K562 (cell line): ENCODE measurements at regions not wholly inside any gene's neighbourhood (a gene's known extent, or its start where the extent isn't known, plus 50 kb on each side); places are given as distances from the start of the nearest gene placed in this dataset.

Experiments used
- ATAC-seq: fragments of 200-7000 bp; cut with Tn5 transposase; 3 replicates; pipeline ENCODE4 v1.9.1; 2020; ENCODE audit warnings: moderate library complexity
- BruUV-seq: library from RNA; stranded (reverse); fragments of 400-500 nt; replicated peaks from 2 replicates; lab custom pipeline; 2021; lab: Mats Ljungman, UMichigan
- CTCF ChIA-PET: fragments of 300-600 bp; formaldehyde crosslinking; extraction: SDS; loops from one replicate; lab custom pipeline; 2021; ENCODE audit warnings: low intra/inter-chr PET ratio; lab: Yijun Ruan, JAX
- POLR2A ChIA-PET: fragments of 300-600, 350-650 bp; sonication (Branson Sonifier 250); formaldehyde crosslinking; extraction: SDS; loops from one replicate; lab custom pipeline; 2021; ENCODE audit warnings: antibody characterized with exemption, inconsistent platforms; lab: Yijun Ruan, JAX
- DNase-seq, 4 experiments: peaks; one replicate each; pipeline versions ENCODE4 v3.0.0 to v3.0.0-alpha.2; 2011 to 2018; ENCODE audit warnings: low spot score in 3 of 4, mixed read lengths in 3 of 4; ENCODE audit errors: extremely low read depth in 1 of 4
- FAIRE-seq: peaks from 2 replicates; lab custom pipeline; 2011; peaks lifted over from hg19 to GRCh38; lab: Jason Lieb, UNC
- H2AFZ ChIP-seq: 2 replicates; pipeline ENCODE4 v1.6.0; 2011; ENCODE audit warnings: low read depth, low read length, control low read depth, inconsistent platforms
- H3K27ac ChIP-seq: fragments of 200-600 bp; 3 replicates; pipeline ENCODE4 v1.8.0; 2011; ENCODE audit warnings: low read depth, mild to moderate bottlenecking, control low read depth, inconsistent platforms, low read length, moderate library complexity, mixed read lengths; ENCODE audit errors: extremely low read depth
- H3K27me3 ChIP-seq, 2 experiments: fragments of 300-600 bp in 1 of 2; 2 replicates in 1 of 2; 3 replicates in 1 of 2; pipeline versions ENCODE4 v1.6.0 to v1.8.0; 2011; ENCODE audit warnings: inconsistent platforms in 2 of 2, low read length in 2 of 2, mild to moderate bottlenecking in 1 of 2, mixed read lengths in 1 of 2, moderate library complexity in 1 of 2; ENCODE audit not compliant: control insufficient read depth in 2 of 2, insufficient read depth in 2 of 2
- H3K36me3 ChIP-seq: fragments of 300-600 bp; 3 replicates; pipeline ENCODE4 v1.8.0; 2011; ENCODE audit warnings: mild to moderate bottlenecking, low read length, inconsistent platforms; ENCODE audit not compliant: control insufficient read depth, insufficient read depth
- H3K4me1 ChIP-seq, 2 experiments: fragments of 200-600 bp in 1 of 2; replicated peaks in 1 of 2; 2 replicates in 1 of 2; 3 replicates in 1 of 2; pipeline versions ENCODE4 v1.5.1 to v1.8.0; 2011; ENCODE audit warnings: inconsistent platforms in 2 of 2, low read length in 2 of 2, mild to moderate bottlenecking in 1 of 2, mixed read lengths in 1 of 2, moderate library complexity in 1 of 2; ENCODE audit not compliant: control insufficient read depth in 2 of 2, insufficient read depth in 2 of 2
- H3K4me2 ChIP-seq: 2 replicates; pipeline ENCODE4 v1.6.1; 2011; ENCODE audit warnings: low read length, control low read depth, inconsistent platforms, mixed read lengths; ENCODE audit not compliant: insufficient read depth
- H3K4me3 ChIP-seq: fragments of 200-600 bp; sonication (generic), shearing (Covaris generic); 2 replicates; pipeline ENCODE4 v1.5.1; 2016; ENCODE audit warnings: control low read depth, inconsistent platforms
- H3K79me2 ChIP-seq: fragments of 200-600 bp; 3 replicates; pipeline ENCODE4 v1.8.0; 2011; ENCODE audit warnings: low read length, inconsistent platforms; ENCODE audit not compliant: control insufficient read depth, insufficient read depth
- H3K9ac ChIP-seq, 2 experiments: 2 replicates each; pipeline versions ENCODE4 v1.6.0 to v1.6.1; 2011; ENCODE audit warnings: low read depth in 2 of 2, low read length in 2 of 2, control low read depth in 1 of 2, inconsistent platforms in 1 of 2, mild to moderate bottlenecking in 1 of 2, mixed read lengths in 1 of 2; ENCODE audit not compliant: insufficient read depth in 1 of 2
- H3K9me1 ChIP-seq: one replicate; pipeline ENCODE4 v1.6.0; 2011; ENCODE audit warnings: inconsistent platforms, mild to moderate bottlenecking, low read length, moderate library complexity; ENCODE audit not compliant: control insufficient read depth, insufficient read depth
- H3K9me3 ChIP-seq: replicated peaks from 2 replicates; pipeline ENCODE4 v1.5.1; 2011; ENCODE audit warnings: low read depth, low read length, inconsistent platforms; ENCODE audit not compliant: control insufficient read depth, insufficient read depth
- H4K20me1 ChIP-seq: replicated peaks from 2 replicates; pipeline ENCODE4 v1.6.1; 2011; ENCODE audit warnings: low read length, inconsistent platforms, mixed read lengths; ENCODE audit not compliant: control insufficient read depth, insufficient read depth
- CBFA2T2 ChIP-seq: fragments of 450-650 bp; conservative IDR thresholded peaks from 2 replicates; pipeline ENCODE4 v1.6.1; 2017; ENCODE audit warnings: mild to moderate bottlenecking
- GATAD2B ChIP-seq: fragments of 450-650 bp; IDR thresholded peaks from 2 replicates; pipeline ENCODE4 v1.6.1; 2017; ENCODE audit warnings: mild to moderate bottlenecking, borderline replicate concordance
- ILK ChIP-seq: fragments of 450-650 bp; IDR thresholded peaks from 2 replicates; pipeline ENCODE4 v1.6.1; 2016; ENCODE audit warnings: missing genetic modification characterization, low read depth, mild to moderate bottlenecking, missing compliant biosample characterization, moderate library complexity, borderline replicate concordance
- KLF10 ChIP-seq: fragments of 250-450 bp; sonication (Bioruptor Pico); IDR thresholded peaks from 2 replicates; pipeline ENCODE4 v1.6.1; 2021; ENCODE audit warnings: matching md5 sums
- MEF2D ChIP-seq: conservative IDR thresholded peaks from 2 replicates; pipeline ENCODE4 v1.6.1; 2016; ENCODE audit warnings: low read depth, missing genetic modification characterization, missing compliant biosample characterization
- POLR2AphosphoS2 ChIP-seq: IDR thresholded peaks from 2 replicates; pipeline ENCODE4 v1.6.1; 2012; ENCODE audit warnings: low read length, improper control_type of control experiment
- SLC30A9 ChIP-seq: fragments of 250-450 bp; sonication (Bioruptor Pico); IDR thresholded peaks from 2 replicates; pipeline ENCODE4 v1.8.0; 2022; ENCODE audit warnings: mild to moderate bottlenecking, moderate library complexity
- ZNF263 ChIP-seq: sonication (generic); formaldehyde crosslinking; IDR thresholded peaks from 2 replicates; pipeline ENCODE4 v1.8.0; 2022; ENCODE audit warnings: mild to moderate bottlenecking, missing genetic modification reagents, borderline replicate concordance
- ZNF354B ChIP-seq: fragments of 250-450 bp; sonication (Bioruptor Pico); IDR thresholded peaks from 2 replicates; pipeline ENCODE4 v1.4.0; 2020
- WGBS: fragments of 100-300 bp; shearing (Covaris generic); methylation state at CpG from one replicate; pipeline ENCODE4 v1.1.6; 2016; ENCODE audit warnings: low coverage, mixed read lengths; ENCODE audit not compliant: insufficient coverage; ENCODE audit errors: missing lambda C conversion rate; 5-methylcytosine and 5-hydroxymethylcytosine counted together
- in situ Hi-C: fragments of 300-500 bp; cut with MboI; formaldehyde crosslinking; loops from 4 replicates; pipeline ENCODE4 v1.15.0; 2018; ENCODE audit warnings: inconsistent platforms, mixed read lengths
- intact Hi-C: fragments of 100-400 bp; cut with micrococcal nuclease; formaldehyde crosslinking; loops from 2 replicates; pipeline ENCODE4 v1.14.2; 2022
- TF ChIP-seq, protein P1 (sequence below), 2 experiments: fragments of 450-650 bp; conservative IDR thresholded peaks; 2 replicates each; pipeline ENCODE4 v1.6.1; 2017; ENCODE audit warnings: mild to moderate bottlenecking in 2 of 2, moderate library complexity in 2 of 2
- TF ChIP-seq, protein P2 (sequence below): fragments of 250-450 bp; sonication (Bioruptor Pico); IDR thresholded peaks from 2 replicates; pipeline ENCODE4 v1.4.0; 2020; ENCODE audit warnings: mild to moderate bottlenecking, moderate library complexity

DNA sequence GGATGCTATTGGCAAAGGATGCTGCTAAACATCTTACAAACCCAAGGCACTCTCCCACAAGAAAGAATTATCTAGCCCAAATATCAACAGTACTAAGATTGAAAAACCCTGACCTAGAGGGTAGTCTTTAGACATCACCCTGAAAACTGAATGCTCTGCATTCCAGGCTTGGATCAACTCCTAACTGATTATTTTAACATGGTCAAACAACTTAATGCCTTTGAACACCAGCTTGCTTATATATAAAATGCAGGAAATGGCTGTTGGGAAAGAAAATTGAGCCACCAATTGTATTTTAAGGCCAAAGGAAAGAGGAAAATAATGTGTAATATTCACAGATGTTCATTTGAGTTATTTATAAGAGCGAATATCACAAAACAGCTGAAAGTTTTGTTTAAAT, 72.2 kb upstream of the C1orf87 start:
- H4K20me1 ChIP-seq = no peaks in the 10 kb centered on the region
- H3K9ac ChIP-seq = no peak overlapping the region
- H3K4me2 ChIP-seq = no peak overlapping the region
- no peak for DNase-seq
- no peaks in the 10 kb centered on the region for H3K9me1 ChIP-seq
- no peak overlapping the region for H3K27ac ChIP-seq
- H3K4me1 ChIP-seq = no peaks in the 10 kb centered on the region
- H3K79me2 ChIP-seq = no peaks in the 10 kb centered on the region
- H3K4me3 ChIP-seq = no peak overlapping the region
- POLR2A ChIA-PET = no interaction called here
- H3K27me3 ChIP-seq = no peaks in the 10 kb centered on the region
- intact Hi-C loops = no loop called here
- no peak for ATAC-seq
- no peak overlapping the region for H2AFZ ChIP-seq
- no peak for FAIRE-seq
- H3K9me3 ChIP-seq = no peaks in the 10 kb centered on the region
- CTCF ChIA-PET = interaction anchor here (0.7 kb wide), 1 partner anchor 118 kb away, joined by 3 read pairs; no protein-coding TSS in a partner anchor
- 0% methylated on average over 1 of the region's 1 CpG for WGBS
- no peaks in the 10 kb centered on the region for H3K36me3 ChIP-seq
- TF ChIP-seq KLF10 (CRISPR knock-in tag) (no peak), CBFA2T2 (no peak), ILK (no peak), GATAD2B (no peak), POLR2AphosphoS2 (no peak), MEF2D (tag) (no peak), SLC30A9 (CRISPR knock-in tag) (no peak), ZNF263 (CRISPR knock-in tag) (no peak), ZNF354B (CRISPR knock-in tag) (no peak)
- TF ChIP-seq, protein P1, sequence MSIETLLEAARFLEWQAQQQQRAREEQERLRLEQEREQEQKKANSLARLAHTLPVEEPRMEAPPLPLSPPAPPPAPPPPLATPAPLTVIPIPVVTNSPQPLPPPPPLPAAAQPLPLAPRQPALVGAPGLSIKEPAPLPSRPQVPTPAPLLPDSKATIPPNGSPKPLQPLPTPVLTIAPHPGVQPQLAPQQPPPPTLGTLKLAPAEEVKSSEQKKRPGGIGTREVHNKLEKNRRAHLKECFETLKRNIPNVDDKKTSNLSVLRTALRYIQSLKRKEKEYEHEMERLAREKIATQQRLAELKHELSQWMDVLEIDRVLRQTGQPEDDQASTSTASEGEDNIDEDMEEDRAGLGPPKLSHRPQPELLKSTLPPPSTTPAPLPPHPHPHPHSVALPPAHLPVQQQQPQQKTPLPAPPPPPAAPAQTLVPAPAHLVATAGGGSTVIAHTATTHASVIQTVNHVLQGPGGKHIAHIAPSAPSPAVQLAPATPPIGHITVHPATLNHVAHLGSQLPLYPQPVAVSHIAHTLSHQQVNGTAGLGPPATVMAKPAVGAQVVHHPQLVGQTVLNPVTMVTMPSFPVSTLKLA (conservative IDR thresholded peaks at IDR 0.05) = no peak
- TF ChIP-seq, protein P2, sequence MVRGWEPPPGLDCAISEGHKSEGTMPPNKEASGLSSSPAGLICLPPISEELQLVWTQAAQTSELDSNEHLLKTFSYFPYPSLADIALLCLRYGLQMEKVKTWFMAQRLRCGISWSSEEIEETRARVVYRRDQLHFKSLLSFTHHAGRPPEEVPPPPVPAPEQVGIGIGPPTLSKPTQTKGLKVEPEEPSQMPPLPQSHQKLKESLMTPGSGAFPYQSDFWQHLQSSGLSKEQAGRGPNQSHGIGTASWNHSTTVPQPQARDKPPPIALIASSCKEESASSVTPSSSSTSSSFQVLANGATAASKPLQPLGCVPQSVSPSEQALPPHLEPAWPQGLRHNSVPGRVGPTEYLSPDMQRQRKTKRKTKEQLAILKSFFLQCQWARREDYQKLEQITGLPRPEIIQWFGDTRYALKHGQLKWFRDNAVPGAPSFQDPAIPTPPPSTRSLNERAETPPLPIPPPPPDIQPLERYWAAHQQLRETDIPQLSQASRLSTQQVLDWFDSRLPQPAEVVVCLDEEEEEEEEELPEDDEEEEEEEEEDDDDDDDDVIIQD (CRISPR knock-in tag) = no peak
- no TSS peak for BruUV-seq
- in situ Hi-C loops = no loop called here
